Activated CD4-positive, alpha-beta T cell treated with anti-CD3 and anti-CD28 coated beads for 48 hours (primary cell): ENCODE measurements at regions not wholly inside any gene's neighbourhood (a gene's known extent, or its start where the extent isn't known, plus 50 kb on each side); places are given as distances from the start of the nearest gene placed in this dataset.

ENCODE experiments used
- DNase-seq: peaks from one replicate; pipeline ENCODE4 v3.0.0-alpha.2; 2020

GRCh38 chr3:102161384-102162006 lies 273.3 kb upstream of the ZPLD1 start:
- no peak for DNase-seq

GRCh38 chr3:102162251-102162650 lies 272.6 kb upstream of the ZPLD1 start:
- DNase-seq = no peak

- no peak for DNase-seq
Observed at GRCh38 chr3:102163039-102163817, 271.6 kb upstream of the ZPLD1 start.

GRCh38 chr3:102163818-102164154 lies 271.0 kb upstream of the ZPLD1 start:
- no peak for DNase-seq

GRCh38 chr3:102165367-102165766 lies 269.4 kb upstream of the ZPLD1 start:
- DNase-seq = no peak

- DNase-seq = no peak
Observed at GRCh38 chr3:102169915-102170479, 264.8 kb upstream of the ZPLD1 start.

GRCh38 chr3:102170545-102170944 lies 264.3 kb upstream of the ZPLD1 start:
- DNase-seq = no peak

GRCh38 chr3:102174312-102174712 lies 260.5 kb upstream of the ZPLD1 start:
- no peak for DNase-seq

- no peak for DNase-seq
Observed at GRCh38 chr3:102174832-102175374, 259.9 kb upstream of the ZPLD1 start.

GRCh38 chr3:102176333-102177050 lies 258.3 kb upstream of the ZPLD1 start:
- DNase-seq = no peak

GRCh38 chr3:102177075-102177755 lies 257.6 kb upstream of the ZPLD1 start:
- no peak for DNase-seq

- DNase-seq = no peak
Observed at GRCh38 chr3:102178817-102179216, 256.0 kb upstream of the ZPLD1 start.

- no peak for DNase-seq
Observed at GRCh38 chr3:102179326-102180177, 255.3 kb upstream of the ZPLD1 start.

GRCh38 chr3:102180280-102180931 lies 254.4 kb upstream of the ZPLD1 start:
- DNase-seq = no peak

- no peak for DNase-seq
Observed at GRCh38 chr3:102181175-102181920, 253.5 kb upstream of the ZPLD1 start.

GRCh38 chr3:102182162-102182561 lies 252.7 kb upstream of the ZPLD1 start:
- no peak for DNase-seq

- no peak for DNase-seq
Observed at GRCh38 chr3:102183186-102183585, 251.6 kb upstream of the ZPLD1 start.

- DNase-seq = no peak
Observed at GRCh38 chr3:102183623-102184022, 251.2 kb upstream of the ZPLD1 start.

GRCh38 chr3:102189541-102189940 lies 245.3 kb upstream of the ZPLD1 start:
- no peak for DNase-seq

GRCh38 chr3:102189956-102190723 lies 244.7 kb upstream of the ZPLD1 start:
- no peak for DNase-seq
